ENCODE measurements at regions not wholly inside any gene's neighbourhood (a gene's known extent, or its start where the extent isn't known, plus 50 kb on each side); places are given as distances from the start of the nearest gene placed in this dataset.

DNA sequence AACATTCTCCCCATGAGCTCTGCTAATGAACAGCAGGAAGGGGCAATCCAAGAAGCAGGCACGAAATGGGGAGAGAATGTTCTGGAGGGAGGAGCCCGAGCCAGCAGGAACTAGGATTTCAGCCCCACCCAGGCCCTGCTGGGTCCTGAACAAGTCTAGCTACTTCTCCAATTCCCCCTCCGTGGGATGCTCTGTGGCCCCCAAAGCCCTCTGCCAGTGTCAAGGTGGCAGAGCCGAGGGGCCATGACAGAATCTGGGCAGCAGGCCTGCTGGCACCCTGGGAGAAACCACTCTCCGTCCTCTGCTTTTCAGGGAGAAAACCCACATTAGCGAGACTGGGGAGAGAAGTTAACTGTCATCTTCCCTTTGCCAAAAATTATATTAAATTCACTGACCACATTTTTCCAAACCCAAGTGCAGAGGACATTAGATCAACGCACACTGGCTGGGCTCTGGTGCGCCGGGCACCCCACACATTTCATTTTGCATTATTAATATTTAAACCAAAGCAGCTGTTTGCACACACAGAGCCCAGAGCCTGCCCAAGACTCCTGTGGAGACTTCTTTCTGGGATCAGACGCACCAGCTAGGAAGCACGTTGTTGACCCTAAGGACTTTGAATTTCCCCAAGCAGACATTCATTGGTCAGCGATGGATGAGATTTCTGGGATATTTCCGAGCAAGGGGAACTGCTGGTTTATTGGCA lies 80.2 kb upstream of the PKDCC start:
- no peak for DNase-seq

DNA sequence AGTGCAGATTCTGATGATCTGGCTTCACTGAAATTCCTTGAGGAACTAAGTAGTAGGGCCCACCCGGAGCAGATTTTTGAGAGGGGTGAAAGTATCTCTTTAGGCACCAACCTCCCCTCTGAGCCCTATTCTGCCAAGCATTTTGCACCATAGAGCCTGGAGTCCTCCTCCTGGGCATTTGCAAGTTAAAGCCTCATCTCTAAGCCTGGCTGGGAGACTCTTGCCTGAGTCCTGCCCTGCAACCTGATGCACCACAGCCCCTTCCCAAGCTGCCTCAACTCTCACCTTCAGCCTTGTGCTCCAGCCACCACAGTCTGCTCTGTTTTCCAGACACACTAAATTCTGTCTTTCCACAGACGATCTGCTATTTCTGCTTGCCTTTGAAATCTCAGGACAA lies 79.6 kb upstream of the PKDCC start:
- DNase-seq = no peak

DNA sequence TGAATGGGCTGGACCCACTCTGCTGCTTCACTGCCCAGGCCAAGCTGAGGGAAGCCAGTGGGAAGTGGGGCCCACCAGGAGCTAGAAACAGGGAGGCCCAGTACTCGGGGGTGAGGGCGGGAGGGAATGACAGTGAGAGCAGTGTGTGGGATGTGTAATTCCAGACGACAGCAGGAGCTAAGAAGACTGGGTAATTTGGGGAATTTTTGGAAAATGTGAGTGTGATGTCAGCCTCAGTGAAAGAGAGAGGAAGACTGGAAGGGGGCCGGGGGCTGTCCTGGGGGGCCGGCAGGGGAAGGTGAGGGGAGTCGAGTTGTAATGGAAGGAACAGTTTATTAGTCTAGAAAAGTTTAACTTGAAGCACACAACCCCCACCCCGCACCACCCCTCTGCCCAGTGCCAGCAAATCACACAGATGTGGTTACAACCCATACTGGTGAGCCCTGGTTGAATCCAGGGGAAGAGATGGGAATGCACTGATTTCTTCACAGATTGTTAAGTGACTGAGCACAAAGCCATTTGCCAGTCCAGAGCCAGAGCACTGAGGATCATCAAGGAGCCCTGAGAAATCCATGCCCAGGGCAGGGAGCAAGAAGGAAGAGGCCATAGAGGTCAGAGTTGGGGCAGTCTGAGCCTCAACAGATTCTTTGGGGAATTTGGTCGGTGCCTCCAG lies 76.7 kb upstream of the PKDCC start:
- no peak for DNase-seq

DNA sequence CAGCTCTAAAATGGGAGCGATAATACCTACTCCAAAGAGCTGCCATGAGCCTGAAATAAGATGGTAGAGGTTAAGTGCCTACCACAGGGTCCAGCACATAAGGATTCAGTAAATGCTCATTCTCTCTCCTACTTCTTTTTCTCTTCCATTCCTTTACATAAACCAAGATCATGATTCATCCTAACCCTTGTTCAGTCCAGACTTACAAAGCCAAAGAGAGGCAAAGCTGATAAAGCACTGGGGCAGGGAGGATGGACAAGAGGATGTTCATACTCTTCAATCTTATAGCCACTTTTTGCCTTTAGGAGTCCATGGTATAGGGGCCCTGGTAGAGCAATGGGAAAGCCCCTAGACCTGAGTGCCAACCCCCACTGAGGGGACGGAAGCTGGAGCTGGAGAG lies 75.6 kb upstream of the PKDCC start:
- no peak for DNase-seq

DNA sequence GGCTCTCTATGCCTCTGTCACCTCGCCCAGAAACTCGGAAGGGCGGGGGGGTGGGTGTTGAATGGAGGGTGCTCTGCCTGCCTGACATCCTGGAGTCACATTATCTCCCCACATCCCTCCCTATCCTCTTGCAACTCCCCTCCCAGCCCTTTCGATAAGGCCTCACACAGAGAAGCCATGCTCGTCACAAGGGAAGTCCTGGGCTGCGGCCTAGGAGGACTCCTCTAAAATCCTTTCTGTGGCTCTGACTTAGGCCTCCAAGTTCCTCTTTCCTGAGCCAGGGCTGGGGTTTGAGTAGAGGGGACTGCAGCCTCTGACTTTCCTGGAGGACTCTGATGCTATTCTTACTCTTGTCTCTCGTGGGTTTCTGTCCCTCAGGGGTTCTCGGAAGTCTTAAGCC lies 75.0 kb upstream of the PKDCC start:
- no peak for DNase-seq

DNA sequence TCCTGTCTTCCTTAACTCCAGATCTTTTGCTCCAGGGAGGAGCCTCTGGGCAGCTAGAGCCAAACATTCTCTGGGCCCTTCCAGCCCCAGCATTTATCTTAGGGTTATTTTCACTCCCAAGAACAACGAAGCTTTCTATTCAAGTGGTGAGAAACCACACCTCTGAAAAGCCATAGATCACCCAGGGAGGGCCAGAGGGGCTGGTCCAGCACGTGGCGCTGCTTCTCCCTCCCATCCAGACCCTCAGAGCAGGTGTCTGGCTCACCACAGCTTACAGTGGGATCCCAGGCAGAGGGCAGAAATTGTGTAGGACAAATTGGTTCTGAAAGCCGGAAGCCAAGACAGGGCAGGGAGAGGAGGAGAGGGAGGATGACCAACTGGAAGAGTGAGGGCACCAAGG lies 74.0 kb upstream of the PKDCC start:
- no peak for DNase-seq

DNA sequence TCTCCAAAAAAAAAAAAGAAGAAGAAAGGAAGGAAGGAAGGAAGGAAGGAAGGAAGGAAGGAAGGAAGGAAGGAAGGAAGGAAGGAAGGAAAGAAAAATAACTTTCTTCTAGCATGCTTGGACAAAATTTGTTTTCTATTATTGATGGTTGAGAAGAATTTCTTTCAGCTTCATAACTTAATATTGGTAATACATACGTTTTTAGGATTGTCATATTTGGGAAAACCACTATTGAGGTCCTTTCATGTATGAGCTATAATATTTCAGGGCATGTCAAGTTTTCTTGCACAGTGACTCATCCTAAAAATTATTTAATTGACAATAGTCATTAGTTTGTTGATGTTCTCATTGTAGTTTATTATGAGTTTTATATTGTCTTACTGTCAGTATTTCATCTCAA lies 66.4 kb upstream of the PKDCC start:
- no peak for DNase-seq

DNA sequence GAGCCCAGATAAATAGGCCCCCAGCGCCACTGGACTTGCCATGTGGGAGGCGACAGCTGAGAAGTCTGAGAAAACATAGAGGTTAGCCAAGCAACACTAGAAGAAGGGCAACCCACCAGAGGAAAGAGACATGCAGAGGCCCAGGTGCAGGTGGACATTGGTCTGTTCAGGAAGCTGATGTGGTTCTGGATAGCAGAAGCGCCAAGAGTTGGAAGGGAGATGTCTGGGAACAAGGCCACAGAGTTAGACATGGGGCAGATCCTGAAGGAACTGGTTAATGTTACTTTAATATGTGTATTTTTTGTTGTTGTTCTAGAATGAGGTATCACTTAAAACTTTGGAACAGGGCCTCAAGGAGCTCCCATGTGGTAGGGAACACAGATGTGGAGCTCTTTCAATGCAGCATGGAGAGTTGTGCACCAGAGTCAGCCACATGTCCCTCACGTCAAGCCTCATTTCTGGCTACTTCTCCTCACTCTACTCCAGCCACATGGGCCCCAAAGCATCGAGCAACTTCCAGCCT lies 62.2 kb upstream of the PKDCC start:
- DNase-seq = no peak

DNA sequence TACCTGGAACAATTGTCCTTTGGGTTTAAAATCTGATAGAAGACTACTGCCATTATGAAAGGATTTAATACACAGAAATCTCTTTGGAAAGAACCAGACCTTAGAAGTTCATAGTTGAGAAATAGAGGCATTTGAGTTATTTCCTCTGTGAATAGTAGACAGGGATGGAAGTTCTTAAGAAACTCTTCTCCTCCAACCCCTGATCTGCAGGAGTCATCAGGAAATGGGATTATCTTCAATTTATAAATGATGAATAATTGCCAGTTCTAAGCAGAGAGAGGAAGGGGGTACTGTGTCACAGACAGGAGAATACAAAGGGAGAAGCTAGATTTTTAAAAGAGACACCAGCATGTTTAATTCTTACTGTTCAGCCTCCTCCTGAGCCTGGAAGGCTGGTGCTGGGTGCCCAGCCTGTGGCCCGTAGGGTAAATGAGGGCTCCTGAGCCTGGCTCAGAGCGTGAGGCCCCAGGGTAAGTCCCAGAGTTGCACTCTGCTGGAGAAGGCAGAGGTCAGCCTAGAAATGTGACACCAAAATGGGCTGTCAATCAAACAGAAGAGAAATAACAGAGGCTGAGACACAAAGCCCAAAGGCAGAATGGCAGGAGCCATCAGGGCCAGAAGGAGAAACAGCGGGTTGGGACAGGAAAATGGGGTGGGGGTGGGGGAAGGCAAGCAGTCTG lies 58.2 kb upstream of the PKDCC start:
- DNase-seq = no peak

DNA sequence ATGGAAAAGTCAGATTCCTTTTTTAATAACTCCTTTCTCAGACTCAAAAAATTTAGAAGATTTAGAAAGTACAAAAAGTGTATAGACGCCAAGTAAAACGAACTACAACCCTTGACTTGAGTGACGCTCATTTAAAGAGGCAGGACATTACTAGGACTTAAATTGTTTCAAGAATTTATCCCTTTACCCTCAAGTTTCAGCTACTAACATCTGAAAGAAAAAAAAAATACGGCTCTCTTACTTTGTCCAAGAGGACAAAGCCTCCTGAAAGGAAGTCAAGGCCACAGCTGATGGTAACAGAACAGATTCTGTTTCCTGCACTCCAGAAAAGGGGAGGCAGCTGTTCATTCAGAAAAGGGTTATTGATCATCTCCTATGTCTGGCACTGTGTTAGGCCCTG lies 57.6 kb upstream of the PKDCC start:
- DNase-seq = no peak

DNA sequence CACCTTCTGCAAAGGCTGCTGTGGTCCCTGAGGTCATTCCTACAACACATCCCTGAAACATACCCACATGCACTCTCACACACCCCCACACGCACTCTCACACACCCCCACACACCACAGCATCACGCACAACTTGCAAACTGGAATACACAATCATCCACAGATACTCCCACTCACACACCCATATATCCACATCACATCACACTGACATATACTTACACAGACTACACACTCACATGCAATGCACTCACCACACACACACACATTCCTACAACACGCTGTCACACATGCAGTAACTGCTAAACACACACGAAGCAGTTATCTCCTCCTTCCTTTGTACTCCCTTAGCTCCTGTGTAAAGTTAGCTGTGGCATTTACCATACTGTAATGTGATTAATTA lies 57.1 kb upstream of the PKDCC start:
- no peak for DNase-seq

DNA sequence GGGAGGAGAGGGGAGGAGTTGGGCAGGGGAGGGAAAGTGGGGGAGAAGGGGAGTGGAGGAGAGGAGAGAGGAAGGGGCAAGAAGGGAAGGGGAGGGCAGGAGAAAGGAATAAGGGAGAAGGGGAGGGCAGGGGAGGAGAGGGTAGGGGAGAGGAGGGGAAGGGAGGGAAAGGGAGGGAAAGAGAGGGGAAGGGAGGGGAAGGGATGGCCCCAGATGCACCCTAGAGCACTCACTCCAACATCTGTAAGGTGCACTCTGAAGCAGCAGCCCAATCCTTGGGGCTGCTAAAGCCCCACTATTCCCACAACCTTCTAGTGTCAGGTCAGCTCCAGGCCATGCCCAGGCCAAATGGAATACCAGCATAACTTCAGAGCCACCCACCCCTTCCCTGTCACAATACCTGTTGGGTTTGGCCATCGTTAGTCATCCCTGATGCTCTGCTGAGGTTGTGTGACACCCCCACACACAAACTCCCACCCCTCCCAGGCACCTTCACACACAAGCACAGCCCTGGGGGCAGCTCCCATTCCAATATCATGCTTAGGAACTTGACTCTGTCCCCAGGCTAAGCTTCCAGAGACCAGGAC lies 55.7 kb upstream of the PKDCC start:
- DNase-seq = no peak

DNA sequence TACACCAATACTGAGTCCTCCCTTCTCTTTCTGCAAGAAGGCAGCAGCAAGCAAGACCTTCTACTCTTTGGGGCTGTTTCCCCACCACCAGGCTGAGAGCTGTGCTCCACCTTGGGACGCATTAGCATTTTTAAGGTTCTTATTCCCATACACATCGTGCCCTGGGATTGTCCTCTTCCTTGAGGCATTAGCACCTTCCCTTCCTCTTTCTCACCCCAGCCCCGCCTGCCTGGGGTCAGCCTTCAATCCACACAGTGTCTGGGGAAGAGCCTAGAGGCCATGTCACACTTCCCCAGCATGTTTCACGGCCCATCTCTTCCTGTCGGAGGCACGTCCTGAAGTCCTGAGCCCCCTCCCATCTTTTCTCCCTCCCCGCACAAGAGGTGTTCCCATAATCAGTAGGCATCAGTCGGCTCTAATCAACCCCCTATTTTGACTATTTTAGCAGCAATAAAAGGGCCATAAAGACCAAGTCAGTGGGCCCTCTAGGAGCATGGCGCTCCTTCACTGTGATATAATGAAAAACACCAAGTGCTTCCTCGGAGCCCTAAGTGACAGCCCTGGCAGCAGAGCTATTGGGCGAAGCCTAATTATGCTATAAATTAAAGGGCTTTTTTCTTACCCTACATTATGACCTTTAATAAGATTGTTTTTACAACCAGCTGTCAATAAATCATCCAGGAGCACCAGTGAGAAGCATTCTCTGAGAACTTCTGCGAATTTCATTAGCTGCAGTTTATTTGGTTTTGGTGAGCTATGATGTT lies 55.0 kb upstream of the PKDCC start:
- no peak for DNase-seq

DNA sequence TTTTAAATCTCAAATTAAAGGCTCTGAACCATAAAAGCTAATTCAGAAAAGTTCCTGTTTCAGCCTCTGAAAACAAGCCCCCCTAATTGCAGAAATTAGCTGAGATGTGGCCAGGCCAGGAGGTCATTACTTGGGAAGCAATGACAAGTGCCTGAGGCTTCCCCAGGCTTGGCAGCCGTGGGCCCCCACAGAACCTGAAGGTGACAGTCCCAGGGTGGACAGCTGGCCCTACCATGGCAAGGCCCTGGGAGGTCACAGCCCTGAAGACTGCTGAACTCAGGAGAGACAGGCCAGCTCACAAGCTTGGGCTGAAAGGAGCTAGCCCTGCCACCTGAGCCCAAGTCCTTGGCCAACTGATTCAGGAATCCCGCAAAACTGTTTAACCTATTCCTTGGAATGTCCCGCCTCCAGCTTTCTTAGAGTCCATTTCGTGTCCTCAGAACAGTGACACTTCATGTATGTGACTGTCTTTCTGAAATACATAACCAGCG lies 54.3 kb upstream of the PKDCC start:
- no peak for DNase-seq

DNA sequence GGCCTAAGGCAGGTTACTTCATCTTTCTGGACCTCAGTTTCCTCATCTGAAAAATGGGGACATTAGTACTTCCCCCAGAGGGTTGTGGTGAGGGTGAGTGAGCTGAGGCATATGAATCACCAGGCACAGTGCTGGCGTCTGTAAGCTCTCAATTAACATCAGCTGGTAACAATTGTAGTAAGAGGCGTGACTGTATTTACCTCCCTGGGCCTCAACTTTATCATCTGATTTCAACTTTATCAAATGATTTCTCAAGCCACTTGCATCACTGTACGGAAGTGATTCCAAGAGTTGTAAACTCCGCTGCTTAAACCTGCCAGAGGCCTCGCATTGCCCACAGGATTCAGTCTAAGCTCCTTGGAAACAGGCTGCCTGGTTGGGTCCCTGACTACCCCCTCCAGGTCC lies 53.6 kb upstream of the PKDCC start:
- no peak for DNase-seq

DNA sequence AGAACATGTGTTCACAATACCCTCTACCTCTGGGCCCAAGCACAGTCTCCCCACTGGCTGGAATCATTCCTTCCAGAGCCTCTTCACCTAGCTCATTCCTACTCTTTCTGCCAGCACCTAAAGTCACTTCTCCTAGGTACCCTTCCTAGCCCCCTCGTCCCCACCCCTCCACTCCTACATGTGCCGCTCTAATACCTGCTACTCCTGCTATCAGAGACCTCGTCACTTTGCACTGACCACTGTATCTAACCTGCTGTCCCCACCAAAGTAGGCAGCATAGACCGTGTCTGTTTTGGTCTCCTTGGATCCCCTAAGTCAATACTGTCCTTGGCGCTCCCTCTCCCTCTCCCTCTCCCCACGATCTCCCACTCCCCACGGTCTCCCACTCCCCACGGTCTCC lies 53.2 kb upstream of the PKDCC start:
- DNase-seq = no peak

DNA sequence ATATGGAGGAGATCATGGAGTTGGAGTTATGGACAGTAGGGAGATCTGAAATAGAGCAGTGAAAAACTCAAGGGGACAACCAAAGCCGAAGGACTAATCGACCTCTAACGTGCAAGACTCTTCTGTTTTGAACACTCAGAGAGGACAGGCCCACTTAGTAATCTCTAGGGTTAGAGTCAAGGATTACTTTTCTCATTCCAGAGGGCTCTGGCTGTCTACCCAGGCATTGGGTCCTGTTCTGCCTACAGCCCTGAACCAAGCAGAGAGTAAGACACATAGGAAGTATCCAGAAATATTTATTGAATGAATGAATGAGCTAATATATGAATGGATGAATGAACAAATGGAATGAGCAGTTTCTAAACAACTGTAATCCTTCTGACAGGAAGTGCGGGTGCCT lies 50.3 kb upstream of the PKDCC start:
- DNase-seq = no peak
